Adrenal gland (tissue), 5 donors: ENCODE measurements at regions not wholly inside any gene's neighbourhood (a gene's known extent, or its start where the extent isn't known, plus 50 kb on each side); places are given as distances from the start of the nearest gene placed in this dataset.

Source experiments
- CTCF ChIP-seq, 6 experiments: fragments of 450-650 bp in 4 of 6; fragments of 200-600 bp in 2 of 6; sonication (generic) in 1 of 6; IDR thresholded peaks; 1 replicate in 5 of 6; 2 replicates in 1 of 6; pipeline versions ENCODE4 v1.5.1 to v1.8.0; 2016 to 2021; ENCODE audit warnings: antibody characterized with exemption in 6 of 6, mild to moderate bottlenecking in 2 of 6, moderate library complexity in 1 of 6
- POLR2A ChIP-seq, 2 donors: fragments of 450-650 bp; IDR thresholded peaks; one replicate each; pipeline ENCODE4 v1.6.1; 2017; ENCODE audit warnings: antibody characterized with exemption in 2 of 2, mild to moderate bottlenecking in 2 of 2, moderate library complexity in 1 of 2
- donor health status: DM: no; HTN: no; CAD: no.

GRCh38 chr2:71832844-71833243 lies 314.8 kb downstream of the CYP26B1 start:
- TF ChIP-seq CTCF (IDR thresholded peaks at IDR 0.05) (no peak), POLR2A (IDR thresholded peaks at IDR 0.05) (no peak)
